PC-9 (cell line): ENCODE measurements at regions not wholly inside any gene's neighbourhood (a gene's known extent, or its start where the extent isn't known, plus 50 kb on each side); places are given as distances from the start of the nearest gene placed in this dataset.
"Not testable (repeated sequence)": the region's sequence is repeated elsewhere in the genome, so short reads cannot be mapped to it uniquely, and the experiment has no call there.

ENCODE experiments used
- BruUV-seq: library from RNA; stranded (reverse); fragments of 400-500 nt; replicated peaks from 2 replicates; lab custom pipeline; 2021; lab: Mats Ljungman, UMichigan
- CTCF ChIA-PET: fragments of 300-600 bp; sonication (Branson Sonifier 250); formaldehyde crosslinking; loops from one replicate; lab custom pipeline; 2022; ENCODE audit warnings: antibody characterized with exemption; lab: Charles Lee
- POLR2A ChIA-PET: fragments of 300-600 bp; sonication (Branson Sonifier 250); formaldehyde crosslinking; loops from one replicate; lab custom pipeline; 2022; ENCODE audit warnings: antibody characterized with exemption; ENCODE audit not compliant: unreplicated experiment; lab: Charles Lee
- DNase-seq, 2 experiments: peaks; one replicate each; pipeline versions ENCODE4 v3.0.0 to v3.0.0-alpha.2; 2015 to 2022; ENCODE audit warnings: mixed read lengths in 1 of 2
- H2AFZ ChIP-seq: fragments of 200-600 bp; sonication (generic); 2 replicates; pipeline ENCODE4 v1.8.1; 2017; ENCODE audit warnings: antibody characterized with exemption
- H3F3A ChIP-seq: fragments of 200-600 bp; sonication (generic); 2 replicates; pipeline ENCODE4 v1.8.1; 2017; ENCODE audit warnings: antibody characterized with exemption, mild to moderate bottlenecking, low read depth; ENCODE audit not compliant: insufficient read depth
- H3K27ac ChIP-seq: fragments of 200-600 bp; sonication (generic); 2 replicates; pipeline ENCODE4 v1.6.1; 2016; ENCODE audit warnings: mixed run types
- H3K27me3 ChIP-seq: fragments of 200-600 bp; sonication (generic); 2 replicates; pipeline ENCODE4 v1.6.1; 2016; ENCODE audit warnings: low read depth, mixed run types; ENCODE audit not compliant: insufficient read depth
- H3K36me3 ChIP-seq: fragments of 200-600 bp; sonication (generic); 2 replicates; pipeline ENCODE4 v1.6.1; 2016; ENCODE audit warnings: low read depth, mixed run types
- H3K4me1 ChIP-seq: fragments of 200-600 bp; sonication (generic); replicated peaks from 2 replicates; pipeline ENCODE4 v1.6.1; 2016; ENCODE audit warnings: mixed run types; ENCODE audit not compliant: insufficient read depth
- H3K4me2 ChIP-seq: fragments of 200-600 bp; sonication (generic); 2 replicates; pipeline ENCODE4 v1.6.1; 2017; ENCODE audit warnings: mixed run types
- H3K4me3 ChIP-seq: fragments of 200-600 bp; sonication (generic); 2 replicates; pipeline ENCODE4 v1.6.1; 2016; ENCODE audit warnings: mixed run types
- H3K79me2 ChIP-seq: fragments of 200-600 bp; sonication (generic); 2 replicates; pipeline ENCODE4 v1.6.1; 2017; ENCODE audit warnings: low read depth, mixed run types
- H3K9me2 ChIP-seq: fragments of 200-600 bp; sonication (generic); 2 replicates; pipeline ENCODE4 v1.8.1; 2017; ENCODE audit warnings: mild to moderate bottlenecking; ENCODE audit not compliant: insufficient read depth
- H3K9me3 ChIP-seq: fragments of 200-600 bp; sonication (generic); 2 replicates; pipeline ENCODE4 v1.8.1; 2016; ENCODE audit warnings: low read depth; ENCODE audit not compliant: insufficient read depth
- H4K20me1 ChIP-seq: fragments of 200-600 bp; sonication (generic); 2 replicates; pipeline ENCODE4 v1.8.1; 2017; ENCODE audit not compliant: insufficient read depth
- CTCF ChIP-seq: fragments of 200-600 bp; sonication (generic); conservative IDR thresholded peaks from 2 replicates; pipeline ENCODE4 v1.6.1; 2017; ENCODE audit warnings: mixed run types, antibody characterized with exemption, mild to moderate bottlenecking, moderate library complexity
- EZH2 ChIP-seq: fragments of 200-600 bp; sonication (generic); IDR thresholded peaks from 2 replicates; pipeline ENCODE4 v1.8.0; 2017; ENCODE audit warnings: antibody characterized with exemption, low read depth
- intact Hi-C: fragments of 100-400 bp; cut with micrococcal nuclease; formaldehyde crosslinking; loops from one replicate; pipeline ENCODE4 v1.10.0; 2022; ENCODE audit not compliant: unreplicated experiment

- CTCF ChIA-PET: no interaction called here
- no peaks in the 10 kb centered on the region for H3K79me2 ChIP-seq
- H3K9me2 ChIP-seq: no peaks in the 10 kb centered on the region
- no peak overlapping the region for H3K27ac ChIP-seq
- no peak overlapping the region for H2AFZ ChIP-seq
- no peaks in the 10 kb centered on the region for H3K4me1 ChIP-seq
- POLR2A ChIA-PET: no interaction called here
- H3K36me3 ChIP-seq: no peaks in the 10 kb centered on the region
- 0 out of 2 replicates have a peak, but pooled peaks cover 7% of the 10 kb centered on the region for H3K27me3 ChIP-seq
- H3K4me3 ChIP-seq: no peak overlapping the region
- TF ChIP-seq CTCF (no peak), EZH2 (no peak)
- DNase-seq: no peak
- H4K20me1 ChIP-seq: no peaks in the 10 kb centered on the region
- intact Hi-C loops: no loop called here
- no peak overlapping the region for H3K4me2 ChIP-seq
- no peaks in the 10 kb centered on the region for H3F3A ChIP-seq
- 0 out of 2 replicates have a peak, but pooled peaks cover 6% of the 10 kb centered on the region for H3K9me3 ChIP-seq
- no TSS peak for BruUV-seq
Observed at GRCh38 chr5:79888643-79889042, 102.4 kb downstream of the MTX3 start.

GRCh38 chr5:79886925-79887655, 104.0 kb downstream of the MTX3 start:
- POLR2A ChIA-PET: interaction anchor here (0.6 kb wide), 1 partner anchor 769 kb away, joined by 4 read pairs; no protein-coding TSS in a partner anchor
- intact Hi-C loops: no loop called here
- H3K4me2 ChIP-seq: no peak overlapping the region
- no peaks in the 10 kb centered on the region for H3K36me3 ChIP-seq
- no peaks in the 10 kb centered on the region for H4K20me1 ChIP-seq
- H2AFZ ChIP-seq: no peak overlapping the region
- no peaks in the 10 kb centered on the region for H3K79me2 ChIP-seq
- no peaks in the 10 kb centered on the region for H3K27me3 ChIP-seq
- no peak overlapping the region for H3K27ac ChIP-seq
- no peak for DNase-seq
- no peaks in the 10 kb centered on the region for H3K9me2 ChIP-seq
- H3F3A ChIP-seq: no peaks in the 10 kb centered on the region
- BruUV-seq: no TSS peak
- no peaks in the 10 kb centered on the region for H3K4me1 ChIP-seq
- CTCF ChIA-PET: no interaction called here
- H3K9me3 ChIP-seq: 0 out of 2 replicates have a peak, but pooled peaks cover 6% of the 10 kb centered on the region
- no peak overlapping the region for H3K4me3 ChIP-seq
- no peak for TF ChIP-seq CTCF
- TF ChIP-seq EZH2: no peak

DNA sequence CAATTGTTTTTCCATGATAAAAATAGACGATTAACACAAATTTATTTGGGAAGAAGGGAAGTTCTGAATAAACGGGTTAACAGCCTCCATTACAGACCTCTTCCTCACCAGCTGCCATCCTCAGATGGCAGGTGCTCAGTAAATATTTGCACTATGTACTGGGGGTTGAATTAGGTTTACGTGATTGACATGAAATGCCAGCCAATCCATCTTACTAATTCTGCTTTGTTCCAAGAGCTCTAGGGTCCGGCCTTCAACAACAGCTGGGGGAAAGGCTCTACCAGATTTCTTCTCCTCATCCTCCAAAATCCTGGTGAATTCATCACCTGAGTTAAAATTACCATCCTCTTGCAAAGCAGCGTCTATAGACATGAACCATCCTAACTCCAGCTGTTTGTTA, 104.6 kb downstream of the MTX3 start:
- intact Hi-C loops: no loop called here
- no peak overlapping the region for H3K4me2 ChIP-seq
- no peaks in the 10 kb centered on the region for H4K20me1 ChIP-seq
- H2AFZ ChIP-seq: no peak overlapping the region
- DNase-seq: no peak
- BruUV-seq: no TSS peak
- H3K9me3 ChIP-seq: 0 out of 2 replicates have a peak, but pooled peaks cover 6% of the 10 kb centered on the region
- no peaks in the 10 kb centered on the region for H3K27me3 ChIP-seq
- H3K36me3 ChIP-seq: no peaks in the 10 kb centered on the region
- no peaks in the 10 kb centered on the region for H3K4me1 ChIP-seq
- ChIA-PET POLR2A (no interaction called here), CTCF (no interaction called here)
- no peaks in the 10 kb centered on the region for H3K79me2 ChIP-seq
- no peak overlapping the region for H3K27ac ChIP-seq
- TF ChIP-seq CTCF (no peak), EZH2 (no peak)
- H3K9me2 ChIP-seq: no peaks in the 10 kb centered on the region
- no peak overlapping the region for H3K4me3 ChIP-seq
- H3F3A ChIP-seq: no peaks in the 10 kb centered on the region

GRCh38 chr5:79879880-79880279, 111.2 kb downstream of the MTX3 start:
- POLR2A ChIA-PET: not testable (repeated sequence)

More at GRCh38 chr5:79879880-79880279, 111.2 kb downstream of the MTX3 start:
- intact Hi-C loops: loop anchor here (10.0 kb wide), 1 partner anchor 175 kb away; no protein-coding TSS in a partner anchor
- H4K20me1 ChIP-seq, DNase-seq, H3K4me3 ChIP-seq, H3K36me3 ChIP-seq, H3K4me2 ChIP-seq, H3K27ac ChIP-seq, H3F3A ChIP-seq, BruUV-seq, H3K79me2 ChIP-seq, H2AFZ ChIP-seq, H3K4me1 ChIP-seq, H3K9me2 ChIP-seq, H3K27me3 ChIP-seq, CTCF ChIA-PET, H3K9me3 ChIP-seq: not testable (repeated sequence)
